ENCODE measurements at regions not wholly inside any gene's neighbourhood (a gene's known extent, or its start where the extent isn't known, plus 50 kb on each side); places are given as distances from the start of the nearest gene placed in this dataset.

- no peak for TF ChIP-seq POLR2A (IDR thresholded peaks at IDR 0.05)
- TF ChIP-seq, protein P1, sequence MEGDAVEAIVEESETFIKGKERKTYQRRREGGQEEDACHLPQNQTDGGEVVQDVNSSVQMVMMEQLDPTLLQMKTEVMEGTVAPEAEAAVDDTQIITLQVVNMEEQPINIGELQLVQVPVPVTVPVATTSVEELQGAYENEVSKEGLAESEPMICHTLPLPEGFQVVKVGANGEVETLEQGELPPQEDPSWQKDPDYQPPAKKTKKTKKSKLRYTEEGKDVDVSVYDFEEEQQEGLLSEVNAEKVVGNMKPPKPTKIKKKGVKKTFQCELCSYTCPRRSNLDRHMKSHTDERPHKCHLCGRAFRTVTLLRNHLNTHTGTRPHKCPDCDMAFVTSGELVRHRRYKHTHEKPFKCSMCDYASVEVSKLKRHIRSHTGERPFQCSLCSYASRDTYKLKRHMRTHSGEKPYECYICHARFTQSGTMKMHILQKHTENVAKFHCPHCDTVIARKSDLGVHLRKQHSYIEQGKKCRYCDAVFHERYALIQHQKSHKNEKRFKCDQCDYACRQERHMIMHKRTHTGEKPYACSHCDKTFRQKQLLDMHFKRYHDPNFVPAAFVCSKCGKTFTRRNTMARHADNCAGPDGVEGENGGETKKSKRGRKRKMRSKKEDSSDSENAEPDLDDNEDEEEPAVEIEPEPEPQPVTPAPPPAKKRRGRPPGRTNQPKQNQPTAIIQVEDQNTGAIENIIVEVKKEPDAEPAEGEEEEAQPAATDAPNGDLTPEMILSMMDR (IDR thresholded peaks at IDR 0.05), result no peak
These were observed 139.1 kb upstream of the ADRA1B start for GRCh38 chr5:159777049-159777660.

Data from uterus (tissue), 2 donors.